T-helper 1 cell (primary cell): ENCODE measurements at regions not wholly inside any gene's neighbourhood (a gene's known extent, or its start where the extent isn't known, plus 50 kb on each side); places are given as distances from the start of the nearest gene placed in this dataset.

Experiments used
- DNase-seq, 5 donors: peaks; one replicate each; pipeline ENCODE4 v3.0.0-alpha.2; 2012 to 2020

DNA sequence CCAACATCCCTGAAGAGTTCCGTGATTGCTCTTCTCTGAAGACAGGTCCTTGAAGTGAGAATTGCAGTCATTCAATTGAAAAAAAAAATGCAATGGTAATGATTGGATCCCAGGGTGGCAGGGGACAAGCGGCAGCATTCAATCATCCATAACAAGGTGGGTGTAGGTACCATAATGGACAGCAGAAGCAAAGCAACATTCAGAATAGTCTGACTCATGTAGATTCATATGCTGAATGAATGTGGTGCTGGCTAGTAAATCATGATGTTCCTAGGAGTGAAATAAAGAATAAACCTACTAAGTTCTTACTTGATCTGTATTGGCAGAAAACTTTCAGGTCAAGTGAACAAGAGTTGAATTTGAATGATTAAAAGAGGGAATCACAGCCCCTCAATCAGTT is 319.6 kb downstream of the GPATCH2 start:
- DNase-seq, result no peak

GRCh38 chr1:217281332-217281731 is 349.6 kb downstream of the GPATCH2 start:
- no peak for DNase-seq

DNA sequence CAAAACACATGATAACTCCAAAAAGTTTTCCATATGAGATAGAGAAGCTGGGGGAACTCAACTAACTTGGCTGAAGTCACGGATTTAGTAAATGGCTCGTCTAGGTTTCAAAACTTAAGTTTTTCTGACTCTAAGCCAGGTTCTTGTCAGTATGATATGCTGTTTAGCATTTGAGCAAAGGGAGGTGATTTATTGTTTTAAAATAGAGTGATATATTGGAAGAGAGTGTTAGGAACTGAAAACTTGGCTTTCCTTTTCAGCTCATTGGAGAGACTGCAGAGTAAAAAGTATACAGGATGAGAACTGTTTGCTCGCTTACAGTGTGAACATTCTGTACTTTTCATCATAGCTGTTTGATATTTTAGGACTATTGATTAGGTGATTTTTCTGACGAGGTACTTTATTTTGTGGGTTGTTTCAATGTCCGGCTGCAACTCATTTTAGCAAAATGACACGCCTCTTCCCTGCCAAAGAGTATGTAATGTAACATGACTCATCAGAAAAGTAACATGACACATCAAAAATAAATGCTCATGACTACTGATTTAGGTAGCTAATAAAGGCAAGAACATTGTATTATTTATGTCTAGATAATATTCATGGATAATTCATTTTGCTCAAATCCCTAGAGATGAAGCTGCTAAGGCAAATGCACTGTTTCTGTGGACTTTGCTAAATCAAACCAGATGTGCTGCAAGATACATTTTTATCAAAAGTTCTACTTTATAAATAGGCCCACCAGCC is 355.1 kb downstream of the GPATCH2 start:
- no peak for DNase-seq

DNA sequence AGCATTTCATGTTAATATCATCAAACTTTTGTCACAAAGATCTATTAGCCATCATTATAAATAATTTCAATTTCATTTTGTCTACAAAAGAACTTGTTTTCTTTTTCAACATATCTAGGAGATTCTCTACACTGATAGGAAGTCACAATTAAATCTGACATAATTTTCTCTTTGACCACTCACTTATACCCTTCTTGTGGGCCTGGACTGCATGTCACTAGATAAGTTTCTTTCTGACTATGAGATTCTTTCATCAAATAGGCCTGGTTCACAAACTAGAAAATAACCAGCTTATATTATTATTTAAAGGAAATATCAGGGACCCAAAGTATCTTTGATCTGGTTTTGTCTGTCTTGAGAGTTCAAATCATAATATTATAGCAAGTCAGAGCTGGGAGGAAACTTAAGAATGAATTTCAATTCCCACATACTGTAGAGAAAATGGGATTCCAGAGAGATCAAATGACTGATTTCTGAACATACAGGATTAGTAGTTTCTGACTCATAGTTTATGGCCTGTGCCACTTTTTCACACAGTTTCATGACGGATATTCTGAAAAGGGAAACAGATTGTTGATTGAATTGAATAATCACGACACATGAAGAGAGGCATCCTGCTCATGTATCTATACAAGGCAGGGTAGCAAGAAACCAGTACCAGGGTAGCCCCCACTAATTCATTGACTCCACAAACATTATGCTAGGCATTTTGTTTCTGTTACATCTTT is 355.8 kb downstream of the GPATCH2 start:
- DNase-seq, result no peak

DNA sequence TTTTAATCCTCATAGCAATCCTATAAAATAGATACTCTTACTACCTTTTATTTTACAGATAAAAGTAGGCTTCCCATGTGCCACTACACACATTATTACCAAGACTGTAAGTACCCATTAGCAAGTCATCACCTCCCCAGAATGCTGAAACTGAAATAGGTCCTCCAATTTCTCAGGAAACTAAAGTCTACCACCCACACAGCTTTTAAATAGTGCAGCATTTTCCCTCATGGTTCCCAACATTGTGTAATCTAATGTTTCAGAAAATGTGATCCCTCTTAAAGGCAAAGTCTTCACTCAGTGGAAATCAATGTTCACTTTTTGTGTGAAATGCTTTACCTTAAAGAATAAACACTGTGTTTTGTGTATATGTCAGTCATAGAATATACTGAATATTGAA is 356.5 kb downstream of the GPATCH2 start:
- DNase-seq, result no peak

- DNase-seq, result no peak
Observed at GRCh38 chr1:217273866-217274265, 357.0 kb downstream of the GPATCH2 start.

DNA sequence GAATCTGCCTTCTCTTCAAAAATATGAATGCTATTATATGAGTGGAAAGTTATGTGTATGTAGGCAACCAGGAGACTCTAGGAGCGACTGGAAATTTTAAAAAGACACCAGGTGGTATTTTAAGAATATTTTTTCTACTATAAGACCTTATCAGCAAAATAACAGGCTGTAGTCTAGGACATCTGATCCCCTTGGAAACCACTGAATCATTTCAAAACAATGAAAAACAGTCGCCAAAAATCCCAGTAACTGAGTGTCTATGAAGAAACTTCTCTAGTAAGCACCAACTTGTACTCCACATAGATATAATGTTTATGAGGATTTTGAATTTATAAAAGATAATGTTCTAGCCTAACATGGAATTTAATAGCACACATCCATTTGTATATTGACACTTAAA is 358.5 kb downstream of the GPATCH2 start:
- DNase-seq, result no peak

- DNase-seq, result no peak
Observed at GRCh38 chr1:217270101-217270500, 360.8 kb downstream of the GPATCH2 start.

GRCh38 chr1:217268058-217268457 is 362.8 kb downstream of the GPATCH2 start:
- DNase-seq, result no peak

DNA sequence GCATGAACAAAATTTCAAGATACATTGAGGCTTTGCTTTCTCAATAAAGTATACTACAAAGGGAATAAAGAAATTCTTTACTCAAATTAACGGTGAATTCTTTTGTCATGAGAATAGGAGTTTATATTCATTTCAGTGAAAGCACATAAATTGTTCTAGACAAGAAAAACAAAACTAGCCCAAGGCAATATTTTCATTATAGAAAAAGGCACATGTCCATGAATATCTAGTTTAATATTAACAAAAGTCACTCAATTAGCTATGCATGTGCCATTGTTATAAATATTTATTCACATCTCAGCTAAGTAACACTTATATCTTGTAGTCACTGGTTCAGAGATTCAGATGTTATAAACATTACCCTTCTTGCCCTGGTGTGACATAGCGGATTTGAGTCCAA is 369.3 kb downstream of the GPATCH2 start:
- DNase-seq, result no peak

GRCh38 chr1:217260676-217261075 is 370.2 kb downstream of the GPATCH2 start:
- DNase-seq, result no peak

GRCh38 chr1:217253985-217254384 is 376.9 kb downstream of the GPATCH2 start:
- DNase-seq, result no peak

DNA sequence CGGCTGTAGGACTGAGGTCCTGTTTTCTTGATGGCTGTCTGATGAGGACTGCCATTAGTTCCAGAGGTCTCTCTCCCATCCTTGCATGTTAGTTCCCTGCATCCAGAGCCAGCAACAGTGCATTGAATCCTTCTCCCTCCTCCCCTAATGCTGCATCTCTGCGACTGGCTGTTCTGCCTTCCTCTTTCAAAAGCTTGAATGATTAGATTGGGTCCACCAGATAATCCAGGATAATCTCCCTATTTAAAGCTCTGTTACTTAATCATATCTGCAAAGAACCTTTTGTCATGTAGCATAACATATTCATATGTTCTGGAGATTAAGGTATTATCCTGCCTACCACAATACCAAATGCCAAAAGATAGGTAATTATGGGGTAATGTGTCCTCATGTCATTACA is 377.5 kb downstream of the GPATCH2 start:
- no peak for DNase-seq

DNA sequence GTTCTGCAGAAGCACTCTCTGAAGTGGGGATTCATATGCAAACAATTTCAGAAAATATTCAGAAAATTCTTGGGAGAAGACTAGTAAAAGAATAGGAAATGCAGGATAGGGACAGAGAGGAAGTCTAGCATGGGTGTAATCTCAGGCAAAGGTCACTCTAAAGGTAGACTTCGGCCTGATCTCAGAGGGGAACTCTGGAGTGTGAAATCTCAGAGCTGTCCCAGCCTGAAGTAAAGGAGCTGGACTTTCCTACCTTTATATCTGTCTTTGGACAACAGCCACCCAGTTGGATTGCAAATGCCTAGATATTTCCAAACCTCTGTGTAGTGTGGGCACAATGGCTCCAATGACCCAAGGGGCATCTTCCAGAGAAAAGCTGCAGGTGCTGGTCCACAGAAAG is 379.8 kb downstream of the GPATCH2 start:
- DNase-seq, result no peak

- no peak for DNase-seq
Observed at GRCh38 chr1:217249857-217250256, 381.0 kb downstream of the GPATCH2 start.

GRCh38 chr1:217244971-217245370 is 385.9 kb downstream of the GPATCH2 start:
- DNase-seq, result no peak

DNA sequence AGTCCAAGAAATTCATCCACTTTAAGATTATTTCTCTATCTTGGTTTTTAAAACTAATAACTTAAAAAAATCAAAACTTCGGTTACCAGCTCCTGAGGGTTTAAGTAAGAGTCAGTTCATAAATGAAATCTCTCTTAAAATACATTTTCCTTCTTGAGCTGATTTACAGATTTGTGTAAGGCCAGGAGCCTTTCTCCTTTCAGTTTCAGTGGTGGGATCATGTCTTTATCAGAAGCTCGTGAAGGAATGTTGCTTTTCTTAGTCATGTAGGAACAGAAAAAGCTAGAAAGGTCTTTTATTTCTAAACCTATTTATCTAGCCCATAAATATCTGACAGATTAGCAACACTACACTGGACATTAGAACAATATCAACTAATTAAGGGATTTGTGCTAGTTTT is 390.2 kb downstream of the GPATCH2 start:
- no peak for DNase-seq

- DNase-seq, result no peak
Observed at GRCh38 chr1:217238945-217239344, 391.9 kb downstream of the GPATCH2 start.

DNA sequence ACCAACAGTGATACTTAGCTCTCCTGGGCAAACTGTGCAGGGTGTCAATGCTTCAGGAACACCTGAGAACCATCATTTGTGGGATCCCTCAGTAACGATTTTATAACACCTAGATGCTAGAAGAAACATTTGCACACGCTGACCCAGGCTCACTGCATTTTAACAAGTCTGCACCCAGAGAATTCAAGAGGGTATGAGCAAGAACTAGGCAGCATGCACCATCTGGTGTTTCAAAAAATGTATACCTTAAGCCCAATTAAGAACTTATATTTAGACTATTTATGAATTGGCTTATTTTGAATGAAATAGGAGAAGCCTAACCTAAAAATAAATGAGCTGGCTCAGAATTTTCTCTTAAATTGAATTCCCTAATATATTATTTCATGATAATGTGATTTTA is 400.5 kb downstream of the GPATCH2 start:
- DNase-seq, result no peak

DNA sequence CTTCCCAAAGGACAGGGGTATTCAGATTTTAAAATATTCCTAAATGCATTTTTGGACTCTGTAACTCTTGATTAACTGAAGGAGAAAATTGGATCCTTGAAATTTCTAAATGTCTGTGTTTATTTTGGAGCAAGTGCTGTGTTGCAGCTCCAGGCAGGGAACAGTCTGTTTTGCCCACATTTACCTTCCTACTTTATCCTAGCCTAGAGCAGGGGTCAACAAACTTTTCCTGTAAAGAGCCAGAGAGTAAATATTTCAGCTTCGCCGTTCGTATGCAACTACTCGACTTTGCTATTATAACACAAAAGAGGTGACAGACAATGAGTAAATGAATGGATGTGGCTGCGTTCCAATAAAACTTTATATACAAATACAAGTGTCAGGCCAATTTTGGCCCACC is 402.2 kb downstream of the GPATCH2 start:
- no peak for DNase-seq

DNA sequence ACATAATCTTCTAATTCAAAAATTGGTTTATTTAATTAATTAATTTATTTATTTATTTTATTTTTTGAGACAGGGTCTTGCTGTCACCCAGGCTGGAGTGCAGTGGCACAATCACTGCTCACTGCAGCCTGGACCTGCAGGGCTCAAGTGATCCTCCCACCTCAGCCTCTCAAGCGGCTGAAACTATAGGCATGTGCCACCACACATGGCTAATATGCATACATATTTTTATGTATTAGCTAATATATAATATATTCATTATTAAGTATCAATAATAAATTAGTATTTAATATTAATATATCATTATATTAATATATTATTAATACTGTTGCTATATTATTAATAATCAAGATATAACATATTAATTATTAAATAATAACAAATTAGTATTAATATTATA is 406.7 kb downstream of the GPATCH2 start:
- DNase-seq, result no peak

GRCh38 chr1:217214551-217214950 is 416.3 kb downstream of the GPATCH2 start:
- DNase-seq, result no peak

DNA sequence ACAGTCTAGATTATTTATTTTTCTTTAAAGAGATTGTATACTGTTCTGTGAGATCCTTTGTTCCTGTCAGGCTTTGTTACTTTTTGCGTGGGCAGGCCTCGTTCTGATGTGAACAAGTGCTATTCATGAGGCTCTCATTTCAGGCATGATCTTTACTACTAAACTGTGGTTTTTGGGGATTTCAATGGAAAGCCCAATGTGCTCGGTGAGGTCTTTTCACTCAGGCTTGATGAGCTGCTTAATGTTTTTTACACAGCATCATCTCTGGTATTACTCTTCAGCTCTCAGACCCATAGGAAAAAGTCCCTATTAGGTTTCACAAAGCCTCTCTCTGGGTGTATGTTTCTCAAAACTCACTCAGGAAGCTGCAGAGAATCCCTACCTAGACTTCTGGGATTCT is 419.4 kb downstream of the GPATCH2 start:
- no peak for DNase-seq

DNA sequence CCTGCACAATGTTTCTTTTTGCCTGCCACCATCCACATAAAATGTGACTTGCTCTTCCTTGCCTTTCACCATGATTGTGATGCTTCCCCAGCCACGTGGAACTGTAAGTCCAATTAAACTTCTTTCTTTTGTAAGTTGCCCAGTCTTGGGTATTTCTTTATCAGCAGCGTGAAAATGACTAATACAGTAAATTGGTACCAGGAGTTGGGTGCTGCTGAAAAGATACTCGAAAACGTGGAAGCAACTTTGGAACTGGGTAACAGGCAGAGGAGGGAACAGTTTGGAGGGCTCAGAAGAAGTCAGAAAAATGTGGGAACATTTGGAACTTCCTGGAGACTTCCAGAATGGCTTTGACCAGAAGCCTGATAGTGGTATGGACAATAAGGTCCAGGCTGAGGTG is 425.3 kb downstream of the GPATCH2 start:
- DNase-seq, result no peak

DNA sequence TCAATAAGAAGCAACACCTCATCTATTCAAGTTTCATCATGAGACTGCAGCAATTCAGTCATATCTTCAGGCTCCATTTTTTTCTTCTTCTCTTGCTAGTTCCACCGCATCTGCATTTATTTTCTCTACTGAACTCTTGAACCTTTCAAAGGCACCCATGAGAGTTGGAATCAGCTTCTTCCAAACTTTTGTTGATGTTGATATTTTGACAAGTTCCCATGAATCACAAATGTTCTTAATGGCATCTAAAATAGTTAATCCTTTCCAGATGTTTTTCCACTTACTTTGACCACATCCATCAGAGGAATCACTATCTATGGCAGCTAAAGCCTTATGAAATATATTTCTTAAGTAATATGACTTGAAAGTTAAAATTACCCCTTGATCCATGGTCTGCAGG is 434.3 kb downstream of the GPATCH2 start:
- no peak for DNase-seq
